GM21367 (cell line): ENCODE measurements at regions not wholly inside any gene's neighbourhood (a gene's known extent, or its start where the extent isn't known, plus 50 kb on each side); places are given as distances from the start of the nearest gene placed in this dataset.
"Not testable (repeated sequence)": the region's sequence is repeated elsewhere in the genome, so short reads cannot be mapped to it uniquely, and the experiment has no call there.

Experiments used
- ATAC-seq: cut with Tn5 transposase; IDR thresholded peaks from one replicate; pipeline ENCODE4 v1.9.1; 2021; ENCODE audit not compliant: unreplicated experiment

- ATAC-seq, result no peak
Observed at GRCh38 chr5:12204761-12205160, 300.5 kb upstream of the CTNND2 start.

DNA sequence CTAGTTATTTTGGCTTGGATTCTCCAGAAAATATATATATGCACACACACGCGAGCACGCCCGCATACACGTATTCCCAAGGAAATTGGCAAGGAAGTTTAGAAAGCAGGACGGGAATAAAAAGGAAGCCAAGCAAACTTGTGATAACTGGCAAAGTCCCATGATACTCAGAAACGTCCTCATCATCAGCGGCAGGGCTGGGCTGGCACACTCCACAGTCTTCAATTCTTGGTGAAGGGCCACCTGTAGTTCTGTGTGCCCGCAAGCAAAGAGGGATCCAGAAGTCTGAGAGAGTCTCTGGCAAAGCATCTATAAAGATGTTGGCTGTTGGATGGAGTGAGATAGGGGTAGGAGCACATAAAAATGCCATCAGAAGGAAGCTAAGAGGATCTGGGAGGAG, 289.3 kb upstream of the CTNND2 start:
- no peak for ATAC-seq

- no peak for ATAC-seq
Observed at GRCh38 chr5:12183003-12183402, 278.8 kb upstream of the CTNND2 start.

DNA sequence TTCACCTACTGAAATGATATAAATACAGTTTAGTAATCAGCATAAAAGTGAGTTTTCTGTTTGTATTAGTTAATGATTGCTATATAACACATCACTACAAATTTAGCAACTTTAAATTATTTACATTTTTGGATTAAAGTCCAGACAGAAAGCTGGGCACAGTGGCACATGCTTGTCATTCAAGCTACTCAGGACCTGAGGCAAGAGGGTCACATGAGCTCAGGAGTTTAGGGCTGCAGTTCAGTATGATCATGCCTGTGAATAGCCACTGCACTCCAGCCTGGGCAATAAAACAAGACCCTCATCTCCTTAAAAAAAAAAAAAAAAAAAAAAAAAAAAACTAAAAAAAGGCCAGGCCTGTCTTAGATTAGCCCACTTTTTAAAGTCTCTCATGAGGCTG, 273.6 kb upstream of the CTNND2 start:
- ATAC-seq, result no peak

GRCh38 chr5:12177225-12177624, 273.0 kb upstream of the CTNND2 start:
- ATAC-seq, result no peak

DNA sequence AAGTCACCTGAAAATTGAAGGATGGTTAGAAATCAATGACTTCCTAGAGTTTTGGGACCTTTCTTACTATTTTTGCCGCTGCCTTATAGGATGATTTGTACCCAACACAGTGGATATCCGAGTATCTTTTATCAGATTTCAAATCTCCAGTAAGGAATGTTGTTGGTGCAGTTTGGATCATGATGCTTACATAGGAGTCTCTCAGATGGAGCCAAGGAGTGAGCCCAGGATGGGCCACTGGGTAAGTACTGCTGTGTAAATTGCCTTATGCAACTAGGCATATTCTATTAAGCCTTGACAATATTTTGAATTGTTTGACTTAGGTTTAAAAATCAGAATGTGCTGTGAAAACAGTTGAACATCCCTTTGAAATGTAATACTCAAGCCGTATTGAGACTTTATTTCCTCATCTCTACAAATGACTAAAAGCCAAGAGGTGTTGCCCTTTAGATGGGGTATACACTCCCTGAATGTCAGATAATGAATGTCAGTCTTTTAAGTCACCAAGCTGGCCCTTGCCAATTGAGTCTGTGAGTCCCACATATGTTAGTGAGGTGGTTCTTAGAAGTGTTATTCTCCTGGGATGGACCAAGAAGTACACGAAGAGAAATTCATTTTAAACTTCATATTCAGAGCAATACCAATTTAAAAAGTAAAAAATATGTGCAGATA, 271.8 kb upstream of the CTNND2 start:
- ATAC-seq, result no peak

DNA sequence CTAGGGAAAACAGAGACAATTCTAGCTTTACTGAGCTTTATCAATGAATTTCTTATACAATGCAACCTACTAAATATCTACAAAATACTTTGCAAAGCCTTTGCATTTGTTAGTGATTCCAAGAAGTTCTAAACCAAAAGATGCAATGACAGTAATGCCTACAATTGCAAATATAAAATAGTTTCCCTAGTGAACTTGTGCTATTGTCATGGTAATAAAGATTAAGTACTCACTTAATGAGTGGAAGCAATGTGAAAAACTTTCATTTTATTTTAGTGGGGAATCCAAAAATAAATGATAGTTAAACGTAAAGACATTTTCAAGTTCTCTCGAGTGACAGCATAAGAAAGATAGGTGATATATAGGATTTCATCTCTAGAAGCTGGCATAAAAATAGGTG, 270.5 kb upstream of the CTNND2 start:
- ATAC-seq, result no peak

GRCh38 chr5:12169536-12169935, 265.3 kb upstream of the CTNND2 start:
- ATAC-seq, result no peak

DNA sequence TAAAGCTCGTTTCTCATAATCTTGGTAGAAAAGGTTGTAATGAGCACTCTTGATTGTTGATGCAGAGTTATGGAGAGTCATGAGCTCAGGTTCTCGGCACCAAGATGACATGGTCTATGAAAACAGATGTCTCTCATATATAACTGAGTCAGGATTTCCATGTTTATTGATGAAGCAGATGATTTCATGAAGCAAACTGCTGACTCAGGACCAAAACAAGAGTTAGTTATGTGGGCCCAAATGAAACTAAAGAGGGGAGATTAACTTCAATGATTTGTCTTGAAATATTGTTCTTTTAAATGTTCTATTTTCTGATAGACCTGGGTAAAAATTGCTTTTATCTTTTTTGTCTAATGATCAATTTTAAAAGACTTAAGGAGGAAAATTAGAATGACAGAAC, 258.6 kb upstream of the CTNND2 start:
- no peak for ATAC-seq

- ATAC-seq, result no peak
Observed at GRCh38 chr5:12147513-12147912, 243.3 kb upstream of the CTNND2 start.

DNA sequence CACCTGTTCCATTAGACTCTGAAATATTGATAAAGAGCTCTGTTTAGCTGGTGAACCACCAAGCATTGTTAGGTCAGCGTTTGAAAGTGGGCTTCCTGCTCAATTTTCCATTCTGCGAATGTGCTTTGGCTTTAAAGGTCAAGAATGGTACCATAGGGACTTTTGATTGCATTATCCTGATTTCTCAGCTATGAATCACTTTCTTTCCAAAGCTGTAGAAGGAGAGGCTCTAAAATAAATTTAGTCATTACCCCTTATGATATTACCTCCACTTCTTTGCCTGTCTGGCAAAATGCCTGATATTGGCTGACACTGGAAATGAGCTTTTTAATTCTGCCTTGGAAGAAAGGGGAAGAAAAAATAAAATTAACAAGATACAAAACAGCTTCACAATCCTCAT, 237.2 kb upstream of the CTNND2 start:
- no peak for ATAC-seq

DNA sequence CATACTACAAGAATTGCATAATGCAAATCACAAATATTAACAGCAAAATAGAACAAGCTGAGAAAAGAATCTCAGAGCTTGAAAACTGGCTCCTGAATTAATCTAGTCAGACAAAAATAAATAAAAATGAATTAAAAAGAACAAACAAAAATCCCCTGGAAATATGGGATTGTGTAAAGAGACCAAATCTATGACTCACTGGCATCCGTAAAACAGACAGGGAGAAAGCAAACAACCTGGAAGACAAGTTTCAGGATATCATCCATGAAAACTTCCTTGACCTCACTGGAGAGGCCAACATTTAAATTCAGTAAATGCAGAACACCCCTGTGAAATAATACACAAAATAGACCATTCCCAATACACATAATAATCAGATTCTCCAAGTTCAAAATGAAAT, 229.3 kb upstream of the CTNND2 start:
- no peak for ATAC-seq

- ATAC-seq, result not testable (repeated sequence)
Observed at GRCh38 chr5:12131020-12131419, 226.8 kb upstream of the CTNND2 start.

GRCh38 chr5:12125895-12126294, 221.6 kb upstream of the CTNND2 start:
- ATAC-seq, result no peak

DNA sequence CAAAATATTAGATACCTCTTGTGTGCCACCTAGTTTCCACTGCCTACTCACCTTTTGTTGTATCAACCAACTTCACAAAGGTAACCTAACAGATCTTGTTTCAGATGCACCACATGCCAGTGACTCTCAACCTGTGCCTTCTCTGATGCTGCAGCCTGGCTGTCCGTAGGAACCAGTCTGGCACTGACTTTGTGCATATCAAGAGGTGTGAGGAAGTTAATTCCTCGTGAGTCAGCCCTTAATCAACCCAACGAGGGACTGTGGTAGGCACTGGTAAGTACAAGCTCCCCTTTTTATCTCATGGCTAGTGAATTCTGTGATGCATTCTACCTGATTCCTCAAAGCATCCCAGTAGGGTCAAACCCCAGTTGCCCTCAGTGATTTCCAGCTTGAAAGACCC, 215.4 kb upstream of the CTNND2 start:
- no peak for ATAC-seq

GRCh38 chr5:12114075-12114474, 209.8 kb upstream of the CTNND2 start:
- ATAC-seq, result no peak

GRCh38 chr5:12113062-12113461, 208.8 kb upstream of the CTNND2 start:
- no peak for ATAC-seq

DNA sequence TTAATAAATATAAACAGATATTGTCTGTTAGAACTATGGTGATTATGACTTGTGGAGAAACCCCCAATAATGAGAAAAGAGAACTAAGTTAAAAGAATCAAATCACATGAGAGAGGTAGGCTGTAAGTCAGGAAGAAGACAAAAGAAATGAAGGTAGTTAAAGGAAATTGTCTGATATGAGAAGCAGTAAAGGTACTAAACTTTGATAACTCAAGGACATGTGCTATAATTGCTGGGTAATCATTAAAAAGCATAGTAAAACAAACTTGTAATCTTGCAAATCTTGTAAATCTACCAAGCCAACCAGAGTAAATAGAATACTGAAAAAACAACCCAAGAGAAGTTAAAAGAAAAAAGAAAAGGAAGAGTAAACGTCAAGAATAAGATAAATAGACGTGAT, 207.0 kb upstream of the CTNND2 start:
- ATAC-seq, result no peak

DNA sequence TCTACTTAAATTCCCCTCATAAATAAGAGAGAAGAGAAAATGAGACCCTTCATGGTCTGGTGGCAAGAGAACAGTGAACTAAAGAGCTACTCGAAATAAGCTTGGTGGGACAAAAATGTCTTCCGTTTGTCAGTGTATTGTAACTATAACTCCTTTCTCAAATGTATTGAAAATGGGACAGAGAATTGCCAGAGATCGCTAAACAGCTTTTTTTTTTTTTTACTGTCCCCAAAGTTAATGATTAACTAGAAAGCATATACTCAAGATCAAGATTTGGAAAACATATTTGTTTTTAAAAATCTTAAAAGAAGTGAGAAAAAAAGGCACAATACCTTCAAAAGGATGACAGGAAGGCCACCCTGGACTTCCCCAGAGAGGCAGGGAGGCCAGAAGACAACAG, 206.4 kb upstream of the CTNND2 start:
- no peak for ATAC-seq

DNA sequence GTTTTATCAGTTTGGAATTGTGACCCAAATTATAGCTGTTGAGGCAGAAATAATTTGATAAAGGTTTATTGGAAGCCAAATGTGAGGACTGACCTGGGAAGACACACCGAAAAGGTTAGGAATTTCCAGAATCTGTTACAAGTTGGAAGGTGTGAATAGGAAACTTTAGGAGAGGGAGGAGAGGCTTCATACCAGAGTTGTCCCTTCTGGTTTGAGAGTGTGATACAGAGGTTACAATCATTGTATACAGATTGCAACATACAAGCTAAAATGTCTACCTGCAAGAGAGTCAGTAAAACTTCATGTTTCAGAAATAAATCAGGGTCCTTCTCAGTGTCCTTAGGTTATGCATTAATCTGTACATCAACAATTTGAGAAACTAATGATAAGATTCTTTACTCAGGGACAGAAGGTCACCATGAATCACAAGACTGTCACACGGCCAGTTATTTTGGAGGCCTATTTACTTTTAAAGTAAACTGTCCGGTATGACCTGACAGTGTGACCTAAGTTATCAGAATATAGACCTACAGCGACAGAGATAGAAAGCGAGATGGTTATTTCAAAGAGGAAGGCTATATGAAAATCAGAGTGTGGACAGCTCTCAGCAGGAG, 204.9 kb upstream of the CTNND2 start:
- no peak for ATAC-seq

GRCh38 chr5:12102151-12102550, 197.9 kb upstream of the CTNND2 start:
- ATAC-seq, result no peak

- ATAC-seq, result no peak
Observed at GRCh38 chr5:12100542-12100941, 196.3 kb upstream of the CTNND2 start.

DNA sequence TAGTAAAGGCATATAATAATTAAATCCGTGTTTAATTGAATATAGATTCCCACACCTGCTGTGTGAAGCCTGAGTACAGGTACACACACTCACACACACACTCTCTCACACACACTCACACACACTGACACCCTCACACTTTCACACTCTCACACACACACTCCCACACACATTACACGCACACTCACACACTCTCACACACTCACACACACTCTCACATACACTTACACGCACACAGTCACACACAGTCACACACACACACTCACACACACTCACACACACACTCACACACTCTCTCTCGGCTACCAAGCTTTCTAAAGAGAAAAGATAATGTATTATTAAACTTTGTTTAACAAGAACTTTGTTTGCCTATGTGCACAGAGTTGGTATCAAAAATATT, 195.1 kb upstream of the CTNND2 start:
- no peak for ATAC-seq
